ENCODE measurements at regions not wholly inside any gene's neighbourhood (a gene's known extent, or its start where the extent isn't known, plus 50 kb on each side); places are given as distances from the start of the nearest gene placed in this dataset.
A peak's percentile ranks its signal among the peaks of the same experiment; 100 is the strongest.

- Histone ChIP-seq H3K27me3 (no peaks in the 10 kb centered on the region), H3K36me3 (no peaks in the 10 kb centered on the region), H3K4me3 (no peak overlapping the region), H3K9me3 (peaks cover 9% of the 10 kb centered on the region; the same call in 1 of the 2 replicates)
- DNase-seq: no peak
Observed at GRCh38 chr4:123974386-123975149, 578.0 kb downstream of the SPRY1 start.

- DNase-seq: no peak
- H3K4me3 ChIP-seq: no peak overlapping the region
- H3K27me3 ChIP-seq: no peaks in the 10 kb centered on the region
- no peaks in the 10 kb centered on the region for H3K36me3 ChIP-seq
- peaks cover 6% of the 10 kb centered on the region; the same call in 1 of the 2 replicates for H3K9me3 ChIP-seq
Observed at GRCh38 chr4:123976285-123976684, 579.7 kb downstream of the SPRY1 start.

- no peak for DNase-seq
- peaks cover 6% of the 10 kb centered on the region; the same call in 1 of the 2 replicates for H3K9me3 ChIP-seq
- no peak overlapping the region for H3K4me3 ChIP-seq
- no peaks in the 10 kb centered on the region for H3K27me3 ChIP-seq
- no peaks in the 10 kb centered on the region for H3K36me3 ChIP-seq
Observed at GRCh38 chr4:123976819-123977218, 580.2 kb downstream of the SPRY1 start.

- H3K4me3 ChIP-seq: no peak overlapping the region
- H3K9me3 ChIP-seq: peaks cover 6% of the 10 kb centered on the region; the same call in 1 of the 2 replicates
- H3K27me3 ChIP-seq: no peaks in the 10 kb centered on the region
- DNase-seq: no peak
- H3K36me3 ChIP-seq: no peaks in the 10 kb centered on the region
Observed at GRCh38 chr4:123977641-123978081, 581.1 kb downstream of the SPRY1 start.

- Histone ChIP-seq H3K4me3 (no peak overlapping the region), H3K36me3 (no peaks in the 10 kb centered on the region)
- DNase-seq: no peak
Observed at GRCh38 chr4:123978637-123979036, 582.0 kb downstream of the SPRY1 start.

GRCh38 chr4:123980736-123981300, 584.2 kb downstream of the SPRY1 start:
- Histone ChIP-seq H3K36me3 (no peaks in the 10 kb centered on the region), H3K27me3 (no peaks in the 10 kb centered on the region), H3K9me3 (peaks cover 6% of the 10 kb centered on the region; the same call in 1 of the 2 replicates), H3K4me3 (no peak overlapping the region)
- no peak for DNase-seq

More at GRCh38 chr4:123978637-123979036, 582.0 kb downstream of the SPRY1 start:
- H3K9me3 ChIP-seq: peaks cover 6% of the 10 kb centered on the region; the same call in 1 of the 2 replicates
- H3K27me3 ChIP-seq: no peaks in the 10 kb centered on the region

GRCh38 chr4:123984886-123985285, 588.3 kb downstream of the SPRY1 start:
- no peak for DNase-seq
- H3K4me3 ChIP-seq: no peak overlapping the region
- H3K9me3 ChIP-seq: no peaks in the 10 kb centered on the region
- no peaks in the 10 kb centered on the region for H3K27me3 ChIP-seq
- H3K36me3 ChIP-seq: no peaks in the 10 kb centered on the region

- no peak overlapping the region for H3K4me3 ChIP-seq
- no peaks in the 10 kb centered on the region for H3K9me3 ChIP-seq
- peak; percentile 71 for DNase-seq
Observed at GRCh38 chr4:123986268-123986798, 589.7 kb downstream of the SPRY1 start.

GRCh38 chr4:123987408-123987807, 590.8 kb downstream of the SPRY1 start:
- no peaks in the 10 kb centered on the region for H3K36me3 ChIP-seq
- DNase-seq: no peak

More at GRCh38 chr4:123986268-123986798, 589.7 kb downstream of the SPRY1 start:
- Histone ChIP-seq H3K36me3 (no peaks in the 10 kb centered on the region), H3K27me3 (no peaks in the 10 kb centered on the region)

GRCh38 chr4:123990310-123990870, 593.8 kb downstream of the SPRY1 start:
- H3K36me3 ChIP-seq: no peaks in the 10 kb centered on the region
- DNase-seq: no peak
- no peaks in the 10 kb centered on the region for H3K9me3 ChIP-seq
- no peak overlapping the region for H3K4me3 ChIP-seq
- no peaks in the 10 kb centered on the region for H3K27me3 ChIP-seq

More at GRCh38 chr4:123987408-123987807, 590.8 kb downstream of the SPRY1 start:
- Histone ChIP-seq H3K4me3 (no peak overlapping the region), H3K27me3 (no peaks in the 10 kb centered on the region), H3K9me3 (no peaks in the 10 kb centered on the region)

- Histone ChIP-seq H3K27me3 (no peaks in the 10 kb centered on the region), H3K36me3 (no peaks in the 10 kb centered on the region), H3K9me3 (no peaks in the 10 kb centered on the region), H3K4me3 (no peak overlapping the region)
- no peak for DNase-seq
Observed at GRCh38 chr4:123994917-123995316, 598.3 kb downstream of the SPRY1 start.

GRCh38 chr4:123995936-123996335, 599.3 kb downstream of the SPRY1 start:
- peak; percentile 12 for DNase-seq
- Histone ChIP-seq H3K36me3 (no peaks in the 10 kb centered on the region), H3K4me3 (no peak overlapping the region), H3K27me3 (no peaks in the 10 kb centered on the region), H3K9me3 (no peaks in the 10 kb centered on the region)

GRCh38 chr4:123996718-123997510, 600.3 kb downstream of the SPRY1 start:
- H3K9me3 ChIP-seq: no peaks in the 10 kb centered on the region
- no peaks in the 10 kb centered on the region for H3K36me3 ChIP-seq
- no peak for DNase-seq
- H3K27me3 ChIP-seq: no peaks in the 10 kb centered on the region
- H3K4me3 ChIP-seq: no peak overlapping the region

- no peaks in the 10 kb centered on the region for H3K27me3 ChIP-seq
- no peak overlapping the region for H3K4me3 ChIP-seq
- DNase-seq: no peak
- no peaks in the 10 kb centered on the region for H3K9me3 ChIP-seq
- no peaks in the 10 kb centered on the region for H3K36me3 ChIP-seq
Observed at GRCh38 chr4:123997776-123998449, 601.3 kb downstream of the SPRY1 start.

GRCh38 chr4:124000233-124000632, 603.6 kb downstream of the SPRY1 start:
- Histone ChIP-seq H3K36me3 (no peaks in the 10 kb centered on the region), H3K4me3 (no peak overlapping the region), H3K27me3 (no peaks in the 10 kb centered on the region), H3K9me3 (no peaks in the 10 kb centered on the region)
- DNase-seq: no peak

- no peaks in the 10 kb centered on the region for H3K36me3 ChIP-seq
- no peak for DNase-seq
- no peaks in the 10 kb centered on the region for H3K27me3 ChIP-seq
- H3K9me3 ChIP-seq: no peaks in the 10 kb centered on the region
- no peak overlapping the region for H3K4me3 ChIP-seq
Observed at GRCh38 chr4:124015766-124016165, 619.2 kb downstream of the SPRY1 start.

Measured in MG63 (cell line).